NOMO-1 treated with dmso at 0.1 percent for 144 hours (cell line): ENCODE measurements at regions not wholly inside any gene's neighbourhood (a gene's known extent, or its start where the extent isn't known, plus 50 kb on each side); places are given as distances from the start of the nearest gene placed in this dataset.
"Not testable (repeated sequence)": the region's sequence is repeated elsewhere in the genome, so short reads cannot be mapped to it uniquely, and the experiment has no call there.

Experiments used
- DNase-seq: peaks from one replicate; lab custom pipeline; 2025; ENCODE audit not compliant: unreplicated experiment; lab: John Stamatoyannopoulos, UW

GRCh38 chr2:89795530-89795929, 1104.1 kb downstream of the RPIA start:
- DNase-seq: not testable (repeated sequence)

DNA sequence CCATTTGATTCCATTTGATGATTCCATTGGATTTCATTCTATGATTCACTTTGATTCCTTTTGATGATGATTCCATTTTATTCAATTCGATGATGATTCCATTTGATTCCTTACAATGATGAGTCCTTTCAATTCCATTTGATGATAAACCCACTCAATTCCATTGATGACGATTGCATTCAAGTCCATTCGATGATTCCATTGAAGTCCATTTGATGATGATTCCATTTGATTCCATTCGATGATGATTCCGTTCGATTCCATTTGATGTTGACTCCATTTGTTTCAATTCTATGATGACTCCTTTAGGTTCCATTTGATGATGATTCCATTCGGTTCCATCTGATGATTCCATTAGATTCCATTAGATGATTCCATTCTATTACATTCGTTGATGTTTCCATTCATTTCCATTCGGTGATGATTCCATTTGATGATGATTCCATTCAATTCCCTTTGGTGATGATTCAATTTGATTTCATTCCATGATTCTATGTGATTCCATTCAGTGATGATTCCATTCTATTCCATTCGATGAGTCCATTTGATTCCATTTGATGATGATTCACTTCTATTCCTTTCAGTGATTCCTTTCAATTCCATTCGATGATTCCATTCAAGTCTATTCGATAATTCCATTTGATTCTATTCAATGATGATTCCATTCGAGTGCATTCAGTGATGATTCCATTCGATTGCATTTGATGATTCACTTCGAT, 1106.0 kb downstream of the RPIA start:
- no peak for DNase-seq

GRCh38 chr2:89801207-89801606, 1109.7 kb downstream of the RPIA start:
- not testable (repeated sequence) for DNase-seq

DNA sequence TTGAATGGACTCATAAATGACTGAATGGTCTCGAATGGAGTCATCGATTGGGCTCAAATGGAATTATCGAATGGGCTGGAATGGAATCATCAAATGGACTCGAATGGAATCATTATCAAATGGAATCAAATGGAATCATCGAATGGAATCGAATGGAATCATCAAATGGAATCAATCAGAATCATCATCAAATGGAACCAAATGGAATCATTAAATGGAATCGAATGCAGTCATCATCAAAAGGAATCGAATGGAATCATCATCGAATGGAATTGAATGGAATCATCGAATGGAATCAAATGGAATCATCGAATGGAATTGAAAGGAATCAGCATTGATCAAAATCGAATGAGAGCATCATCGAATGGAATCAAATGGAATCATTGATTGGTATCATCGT, 1114.9 kb downstream of the RPIA start:
- not testable (repeated sequence) for DNase-seq

DNA sequence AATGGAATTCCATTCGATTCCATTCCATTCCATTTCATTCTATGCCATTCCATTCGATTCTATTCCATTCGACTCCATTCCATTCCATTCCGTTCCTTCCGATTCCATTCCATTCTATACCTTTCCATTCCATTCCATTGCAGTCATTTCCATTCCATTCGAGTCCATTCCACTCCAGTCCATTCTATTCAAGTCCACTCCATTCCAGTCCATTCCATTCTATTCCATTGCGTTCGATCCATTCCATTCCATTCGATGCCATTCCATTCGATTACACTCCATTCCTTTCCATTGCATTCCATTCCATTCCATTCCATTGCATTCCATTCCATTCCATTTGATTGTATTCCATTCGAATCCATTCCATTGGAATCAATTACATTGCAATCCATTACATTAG, 1119.8 kb downstream of the RPIA start:
- DNase-seq: no peak

DNA sequence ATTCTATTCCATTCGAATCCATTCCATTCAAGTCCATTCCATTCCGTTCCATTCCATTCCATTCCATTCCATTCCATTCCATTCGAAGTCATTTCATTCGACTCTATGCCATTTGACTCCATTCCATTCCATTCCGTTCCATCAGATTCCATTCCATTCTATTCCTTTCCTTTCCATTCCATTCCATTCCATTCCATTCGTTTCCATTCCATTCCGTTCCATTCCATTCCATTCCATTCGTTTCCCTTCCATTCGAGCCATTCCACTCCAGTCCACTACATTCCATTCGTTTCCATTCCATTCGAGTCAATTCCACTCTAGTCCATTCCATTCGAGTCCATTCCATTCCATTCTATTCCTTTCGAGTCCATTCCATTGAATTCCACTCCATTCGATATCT, 1120.4 kb downstream of the RPIA start:
- not testable (repeated sequence) for DNase-seq

- DNase-seq: not testable (repeated sequence)
These were observed 1122.9 kb downstream of the RPIA start for GRCh38 chr2:89814359-89814758.

DNA sequence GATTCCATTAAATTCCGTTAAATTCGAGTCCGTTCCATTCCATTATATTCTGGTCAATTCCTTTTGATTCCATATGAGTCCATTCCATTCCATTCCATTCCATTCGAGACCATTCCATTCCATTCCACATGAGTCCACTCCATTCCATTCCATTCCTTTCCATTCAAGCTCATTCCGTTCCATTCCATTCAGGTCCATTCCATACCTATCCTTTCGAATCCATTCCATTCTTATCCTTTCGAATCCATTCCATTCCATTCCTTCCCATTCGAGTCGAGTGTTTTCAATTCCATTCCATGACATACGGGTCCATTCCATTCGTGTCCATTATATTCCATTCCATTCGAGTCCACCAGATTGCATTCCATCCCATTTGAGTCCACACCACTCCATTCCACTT, 1127.4 kb downstream of the RPIA start:
- no peak for DNase-seq

GRCh38 chr2:89819809-89820208, 1128.3 kb downstream of the RPIA start:
- no peak for DNase-seq

DNA sequence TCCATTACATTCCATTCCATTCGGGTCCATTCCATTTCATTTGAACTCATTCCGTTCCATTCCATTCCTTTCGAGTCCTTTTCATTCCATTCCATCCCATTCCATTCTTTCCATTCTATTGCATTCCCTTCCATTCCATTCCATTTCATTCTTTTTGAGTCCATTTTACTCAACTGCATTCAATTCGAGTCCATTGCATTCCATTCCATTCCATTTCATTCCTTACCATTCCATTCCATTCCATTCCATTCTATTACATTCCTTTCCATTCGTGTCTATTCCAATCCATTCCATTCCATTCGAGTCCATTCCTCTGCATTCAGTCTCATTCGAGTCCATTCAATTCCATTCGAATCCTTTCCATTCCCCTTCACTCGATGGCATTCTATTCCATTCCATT, 1128.8 kb downstream of the RPIA start:
- DNase-seq: no peak

- no peak for DNase-seq
These were observed 1130.0 kb downstream of the RPIA start for GRCh38 chr2:89821455-89821945.

DNA sequence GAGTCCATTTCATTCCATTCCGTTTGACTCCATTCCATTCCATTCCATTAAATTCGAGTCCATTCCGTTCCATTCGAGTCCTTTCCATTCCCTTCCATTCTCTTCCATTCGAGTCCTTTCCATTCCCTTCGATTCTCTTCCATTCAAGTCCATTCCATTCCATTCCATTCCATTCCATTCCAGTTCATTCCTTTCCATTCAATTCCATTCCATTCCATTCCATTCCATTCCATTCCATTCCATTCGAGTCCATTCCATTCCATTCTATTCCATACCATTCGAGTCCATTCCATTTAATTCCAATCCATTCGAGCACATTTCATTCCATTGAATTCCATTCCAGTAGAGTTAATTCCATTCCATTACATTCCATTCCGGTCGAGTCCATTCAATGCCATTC, 1130.9 kb downstream of the RPIA start:
- not testable (repeated sequence) for DNase-seq

GRCh38 chr2:89823556-89823955, 1132.1 kb downstream of the RPIA start:
- DNase-seq: no peak

DNA sequence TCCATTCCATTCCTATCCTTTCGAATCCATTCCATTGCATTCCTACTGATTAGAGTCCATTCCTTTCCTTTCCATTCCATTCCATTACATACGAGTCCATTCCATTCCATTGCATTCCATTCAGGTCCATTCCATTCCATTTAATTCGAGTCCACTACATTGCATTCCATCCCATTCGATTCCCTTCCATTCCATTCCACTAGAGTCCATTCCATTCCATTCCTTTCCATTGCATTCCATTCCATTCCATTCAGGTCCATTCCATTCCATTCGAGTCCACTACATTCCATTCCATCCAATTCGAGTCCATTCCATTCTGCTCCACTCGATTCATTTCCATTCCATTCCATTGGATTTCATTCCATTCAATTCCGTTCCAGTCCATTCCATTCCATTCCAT, 1133.6 kb downstream of the RPIA start:
- no peak for DNase-seq

- not testable (repeated sequence) for DNase-seq
These were observed 1135.3 kb downstream of the RPIA start for GRCh38 chr2:89826741-89827140.

DNA sequence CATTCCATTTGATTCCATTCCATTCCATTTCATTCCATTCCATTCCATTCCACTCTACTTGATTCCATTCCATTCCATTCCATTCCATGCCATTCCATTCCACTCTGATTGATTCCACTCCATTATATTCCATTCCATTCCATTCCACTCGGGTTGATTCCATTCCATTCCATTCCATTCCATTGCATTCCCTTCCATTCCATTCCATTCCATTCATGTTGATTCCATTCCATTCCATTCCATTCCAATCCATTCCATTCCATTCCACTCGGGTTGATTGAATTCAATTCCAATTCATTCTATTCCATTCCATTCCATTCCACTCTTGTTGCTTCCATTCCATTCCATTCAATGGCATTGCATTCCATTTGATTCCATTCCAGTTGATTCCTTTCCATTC, 1136.4 kb downstream of the RPIA start:
- not testable (repeated sequence) for DNase-seq

- DNase-seq: not testable (repeated sequence)
These were observed 1136.9 kb downstream of the RPIA start for GRCh38 chr2:89828416-89828815.

GRCh38 chr2:89828961-89829631, 1137.6 kb downstream of the RPIA start:
- DNase-seq: not testable (repeated sequence)

GRCh38 chr2:89829828-89830227, 1138.4 kb downstream of the RPIA start:
- no peak for DNase-seq

GRCh38 chr2:89830341-89831218, 1139.1 kb downstream of the RPIA start:
- not testable (repeated sequence) for DNase-seq
